ENCODE measurements at regions not wholly inside any gene's neighbourhood (a gene's known extent, or its start where the extent isn't known, plus 50 kb on each side); places are given as distances from the start of the nearest gene placed in this dataset.

GRCh38 chr3:159273070-159273469 is 471.2 kb downstream of the MFSD1 start:
- Histone ChIP-seq H3K79me2 (ENCODE audit: control insufficient read depth, insufficient read depth, low read length) (no peaks in the 10 kb centered on the region), H3K27me3 (ENCODE audit: control insufficient read depth, insufficient read depth, low read length) (no peaks in the 10 kb centered on the region), H3K4me3 (replicated peaks in 1 of 4; ENCODE audit: control extremely low read depth in 1 of 4, insufficient read depth in 1 of 4, low read depth in 3 of 4, low read length in 4 of 4) (no peak overlapping the region), H3K4me1 (ENCODE audit: control insufficient read depth, extremely low read depth, insufficient read depth, low read length) (no peaks in the 10 kb centered on the region), H4K20me1 (ENCODE audit: control insufficient read depth, extremely low read depth, insufficient read depth, low read length) (no peaks in the 10 kb centered on the region), H3K27ac (ENCODE audit: insufficient read depth, low read length) (no peak overlapping the region), H3K9me3 (ENCODE audit: control insufficient read depth, insufficient read depth, low read depth, low read length) (no peaks in the 10 kb centered on the region), H3K9ac (ENCODE audit: insufficient read depth, low read length) (no peak overlapping the region), H3K4me2 (ENCODE audit: extremely low read depth, insufficient read depth, low read length) (no peak overlapping the region), H3K36me3 (ENCODE audit: control insufficient read depth, insufficient read depth, low read length) (no peaks in the 10 kb centered on the region), H2AFZ (ENCODE audit: low read length) (no peak overlapping the region)
- DNase-seq (ENCODE audit: low read depth in 2 of 2), result no peak
- TF ChIP-seq, protein P1, sequence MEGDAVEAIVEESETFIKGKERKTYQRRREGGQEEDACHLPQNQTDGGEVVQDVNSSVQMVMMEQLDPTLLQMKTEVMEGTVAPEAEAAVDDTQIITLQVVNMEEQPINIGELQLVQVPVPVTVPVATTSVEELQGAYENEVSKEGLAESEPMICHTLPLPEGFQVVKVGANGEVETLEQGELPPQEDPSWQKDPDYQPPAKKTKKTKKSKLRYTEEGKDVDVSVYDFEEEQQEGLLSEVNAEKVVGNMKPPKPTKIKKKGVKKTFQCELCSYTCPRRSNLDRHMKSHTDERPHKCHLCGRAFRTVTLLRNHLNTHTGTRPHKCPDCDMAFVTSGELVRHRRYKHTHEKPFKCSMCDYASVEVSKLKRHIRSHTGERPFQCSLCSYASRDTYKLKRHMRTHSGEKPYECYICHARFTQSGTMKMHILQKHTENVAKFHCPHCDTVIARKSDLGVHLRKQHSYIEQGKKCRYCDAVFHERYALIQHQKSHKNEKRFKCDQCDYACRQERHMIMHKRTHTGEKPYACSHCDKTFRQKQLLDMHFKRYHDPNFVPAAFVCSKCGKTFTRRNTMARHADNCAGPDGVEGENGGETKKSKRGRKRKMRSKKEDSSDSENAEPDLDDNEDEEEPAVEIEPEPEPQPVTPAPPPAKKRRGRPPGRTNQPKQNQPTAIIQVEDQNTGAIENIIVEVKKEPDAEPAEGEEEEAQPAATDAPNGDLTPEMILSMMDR (conservative IDR thresholded peaks at IDR 0.05 in 1 of 2, IDR thresholded peaks at IDR 0.05 in 1 of 2; ENCODE audit: low read depth in 1 of 2, low read length in 2 of 2), result no peak
- no peak for TF ChIP-seq EZH2 (IDR thresholded peaks at IDR 0.05; ENCODE audit: low read length, missing control alignments)

DNA sequence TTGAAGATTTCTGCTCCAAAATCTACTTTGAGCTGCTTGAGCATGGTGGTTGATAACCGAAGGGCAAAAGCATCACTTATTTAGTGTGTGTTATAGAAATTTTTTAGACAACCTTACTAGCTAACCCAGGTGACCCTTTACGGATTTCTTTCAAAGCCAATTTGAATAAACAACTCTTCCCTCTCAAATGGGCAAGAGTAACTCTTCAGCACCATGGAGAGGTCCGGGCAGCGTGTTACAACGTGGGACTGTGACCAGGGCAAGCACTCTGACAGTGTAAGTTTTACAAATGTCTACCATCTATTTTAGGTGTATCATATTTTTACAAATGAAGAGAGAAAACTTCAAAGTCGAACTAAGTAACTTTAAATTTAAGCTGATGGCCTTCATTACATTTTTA is 471.8 kb downstream of the MFSD1 start:
- Histone ChIP-seq H3K27ac (ENCODE audit: insufficient read depth, low read length) (no peak overlapping the region), H4K20me1 (ENCODE audit: control insufficient read depth, extremely low read depth, insufficient read depth, low read length) (no peaks in the 10 kb centered on the region), H3K27me3 (ENCODE audit: control insufficient read depth, insufficient read depth, low read length) (no peaks in the 10 kb centered on the region), H2AFZ (ENCODE audit: low read length) (no peak overlapping the region), H3K9me3 (ENCODE audit: control insufficient read depth, insufficient read depth, low read depth, low read length) (no peaks in the 10 kb centered on the region), H3K36me3 (ENCODE audit: control insufficient read depth, insufficient read depth, low read length) (no peaks in the 10 kb centered on the region), H3K79me2 (ENCODE audit: control insufficient read depth, insufficient read depth, low read length) (no peaks in the 10 kb centered on the region), H3K9ac (ENCODE audit: insufficient read depth, low read length) (no peak overlapping the region), H3K4me2 (ENCODE audit: extremely low read depth, insufficient read depth, low read length) (no peak overlapping the region), H3K4me3 (replicated peaks in 1 of 4; ENCODE audit: control extremely low read depth in 1 of 4, insufficient read depth in 1 of 4, low read depth in 3 of 4, low read length in 4 of 4) (no peak overlapping the region), H3K4me1 (ENCODE audit: control insufficient read depth, extremely low read depth, insufficient read depth, low read length) (no peaks in the 10 kb centered on the region)
- TF ChIP-seq, protein P1 (conservative IDR thresholded peaks at IDR 0.05 in 1 of 2, IDR thresholded peaks at IDR 0.05 in 1 of 2; ENCODE audit: low read depth in 1 of 2, low read length in 2 of 2), result no peak
- no peak for TF ChIP-seq EZH2 (IDR thresholded peaks at IDR 0.05; ENCODE audit: low read length, missing control alignments)
- peak; percentile 40 to 50 for DNase-seq (ENCODE audit: low read depth in 2 of 2)

DNA sequence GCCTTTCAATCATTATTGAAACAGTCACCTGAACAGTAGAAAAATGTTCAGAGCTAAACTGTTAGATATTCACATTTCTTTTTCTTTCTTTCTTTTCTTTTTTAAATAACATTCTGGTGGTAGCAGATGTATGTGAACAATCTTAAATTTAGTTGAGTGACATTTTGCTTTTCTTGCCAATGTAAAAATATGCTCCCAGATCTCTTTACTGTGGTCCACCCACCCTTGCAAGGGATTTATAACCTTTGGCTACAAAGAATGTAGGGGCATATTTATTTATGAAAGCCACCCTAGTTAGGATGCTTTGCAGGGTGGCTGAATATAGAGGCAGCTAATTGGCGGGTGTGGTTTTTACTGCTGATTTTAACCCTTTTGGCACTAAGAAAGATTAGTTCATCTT is 473.9 kb downstream of the MFSD1 start:
- no peaks in the 10 kb centered on the region for H3K9me3 ChIP-seq (ENCODE audit: control insufficient read depth, insufficient read depth, low read depth, low read length)
- H3K27me3 ChIP-seq (ENCODE audit: control insufficient read depth, insufficient read depth, low read length), result no peaks in the 10 kb centered on the region
- H3K4me3 ChIP-seq (replicated peaks in 1 of 4; ENCODE audit: control extremely low read depth in 1 of 4, insufficient read depth in 1 of 4, low read depth in 3 of 4, low read length in 4 of 4), result no peak overlapping the region
- TF ChIP-seq EZH2 (IDR thresholded peaks at IDR 0.05; ENCODE audit: low read length, missing control alignments), result no peak
- TF ChIP-seq, protein P1 (conservative IDR thresholded peaks at IDR 0.05 in 1 of 2, IDR thresholded peaks at IDR 0.05 in 1 of 2; ENCODE audit: low read depth in 1 of 2, low read length in 2 of 2), result no peak
- no peak for DNase-seq (ENCODE audit: low read depth in 2 of 2)
- no peak overlapping the region for H2AFZ ChIP-seq (ENCODE audit: low read length)
- no peak overlapping the region for H3K9ac ChIP-seq (ENCODE audit: insufficient read depth, low read length)
- H3K4me1 ChIP-seq (ENCODE audit: control insufficient read depth, extremely low read depth, insufficient read depth, low read length), result no peaks in the 10 kb centered on the region
- no peaks in the 10 kb centered on the region for H3K79me2 ChIP-seq (ENCODE audit: control insufficient read depth, insufficient read depth, low read length)
- no peak overlapping the region for H3K27ac ChIP-seq (ENCODE audit: insufficient read depth, low read length)
- no peaks in the 10 kb centered on the region for H3K36me3 ChIP-seq (ENCODE audit: control insufficient read depth, insufficient read depth, low read length)
- H3K4me2 ChIP-seq (ENCODE audit: extremely low read depth, insufficient read depth, low read length), result no peak overlapping the region
- no peaks in the 10 kb centered on the region for H4K20me1 ChIP-seq (ENCODE audit: control insufficient read depth, extremely low read depth, insufficient read depth, low read length)
